Skeletal muscle satellite cell (primary cell): ENCODE measurements at regions not wholly inside any gene's neighbourhood (a gene's known extent, or its start where the extent isn't known, plus 50 kb on each side); places are given as distances from the start of the nearest gene placed in this dataset.

Source experiments
- H3K27me3 ChIP-seq: 2 replicates; pipeline ENCODE4 v1.7.0; 2013; ENCODE audit warnings: low read length; ENCODE audit not compliant: control insufficient read depth, insufficient read depth
- H3K36me3 ChIP-seq: 2 replicates; pipeline ENCODE4 v1.7.0; 2013; ENCODE audit warnings: mild to moderate bottlenecking, control low read depth, low read length; ENCODE audit not compliant: insufficient read depth
- H3K4me1 ChIP-seq: 2 replicates; pipeline ENCODE4 v1.7.0; 2013; ENCODE audit warnings: low read length; ENCODE audit not compliant: control insufficient read depth, insufficient read depth
- H3K4me2 ChIP-seq: 2 replicates; pipeline ENCODE4 v1.7.0; 2013; ENCODE audit warnings: mild to moderate bottlenecking, low read length
- H3K4me3 ChIP-seq: 2 replicates; pipeline ENCODE4 v1.7.0; 2013; ENCODE audit warnings: low read length
- H3K9ac ChIP-seq: 2 replicates; pipeline ENCODE4 v1.7.0; 2013; ENCODE audit warnings: mild to moderate bottlenecking, low read depth, low read length, moderate library complexity
- H3K9me3 ChIP-seq: replicated peaks from 2 replicates; pipeline ENCODE4 v1.7.0; 2013; ENCODE audit warnings: mild to moderate bottlenecking, control low read depth, low read length

DNA sequence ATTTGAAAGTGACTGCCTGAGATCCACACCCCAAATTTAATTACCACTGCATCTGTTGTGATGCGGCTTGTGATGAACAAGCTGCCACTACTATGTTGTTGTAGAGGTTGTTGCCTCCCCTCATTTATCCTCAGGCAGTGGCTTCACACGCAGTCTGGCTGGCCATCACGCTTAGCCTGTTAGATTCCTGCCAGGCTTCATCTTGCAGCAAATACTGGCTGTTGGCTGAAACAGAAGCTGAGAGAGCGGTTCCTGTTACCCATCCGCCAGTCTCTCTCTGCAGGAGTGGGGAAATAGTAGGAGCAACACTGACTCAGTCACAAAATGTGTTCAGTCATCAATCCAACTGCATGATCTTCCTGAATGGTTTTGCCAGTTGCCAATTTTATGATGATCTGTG is 934.4 kb downstream of the FLRT2 start:
- Histone ChIP-seq H3K4me3 (no peak overlapping the region), H3K4me2 (no peak overlapping the region), H3K9ac (no peak overlapping the region), H3K36me3 (no peaks in the 10 kb centered on the region), H3K27me3 (no peaks in the 10 kb centered on the region), H3K9me3 (no peaks in the 10 kb centered on the region), H3K4me1 (no peaks in the 10 kb centered on the region)

DNA sequence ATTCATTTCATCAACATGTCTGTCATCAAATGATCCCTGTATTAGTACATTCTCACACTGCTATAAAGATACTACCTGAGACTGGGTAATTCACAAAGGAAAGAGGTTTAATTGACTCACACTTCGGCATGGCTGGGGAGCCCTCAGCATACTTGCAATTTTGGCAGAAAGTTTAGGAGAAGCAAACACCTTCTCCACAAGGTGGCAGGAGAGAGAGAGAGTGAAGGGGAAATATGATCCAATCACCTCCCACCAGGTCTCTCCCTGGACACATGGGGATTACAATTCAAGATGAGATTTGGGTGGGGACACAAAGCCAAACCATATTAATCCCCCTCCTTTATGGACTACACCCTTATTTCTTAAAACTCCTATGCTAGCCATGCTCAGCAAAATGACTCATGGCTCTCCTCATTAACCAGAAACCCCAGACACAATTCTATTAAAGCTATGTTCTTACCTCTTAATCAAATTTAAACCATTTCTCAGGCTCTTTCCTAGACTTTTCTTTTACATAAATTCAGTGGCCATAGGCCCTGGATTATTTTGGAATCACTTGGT is 932.3 kb downstream of the FLRT2 start:
- H3K9ac ChIP-seq = no peak overlapping the region
- no peak overlapping the region for H3K4me3 ChIP-seq
- no peaks in the 10 kb centered on the region for H3K27me3 ChIP-seq
- H3K4me1 ChIP-seq = no peaks in the 10 kb centered on the region
- no peaks in the 10 kb centered on the region for H3K36me3 ChIP-seq
- no peaks in the 10 kb centered on the region for H3K9me3 ChIP-seq
- H3K4me2 ChIP-seq = no peak overlapping the region

DNA sequence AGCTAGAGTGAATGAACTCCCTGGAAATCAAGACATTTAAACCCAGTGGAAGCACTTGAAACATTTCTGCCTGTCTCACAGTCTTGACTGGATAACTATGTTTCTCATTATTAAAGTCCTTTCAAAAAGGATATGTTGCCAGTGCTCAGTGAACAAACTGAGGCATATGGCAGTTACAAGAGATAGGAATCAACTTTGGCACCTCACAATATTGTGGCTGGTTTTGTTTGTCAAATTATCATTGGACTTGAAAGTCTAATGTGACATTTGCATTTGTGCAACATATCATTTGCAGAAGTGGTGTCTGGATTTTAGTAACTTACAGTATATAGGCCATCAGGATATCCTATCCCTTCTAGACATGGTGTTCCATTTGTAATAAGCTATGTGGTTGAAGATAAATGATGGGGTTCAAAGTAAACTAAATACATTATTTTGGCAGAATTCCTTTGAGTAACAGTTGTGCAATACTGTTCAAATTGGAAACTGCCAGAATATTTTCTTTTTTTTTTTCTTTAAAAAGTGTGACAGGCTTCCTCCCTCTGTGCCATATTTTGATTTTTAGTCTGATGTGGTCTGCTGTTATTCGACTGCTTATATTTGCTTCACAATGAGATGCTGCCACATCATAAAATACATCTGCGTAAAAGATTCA is 927.7 kb downstream of the FLRT2 start:
- H3K4me2 ChIP-seq = no peak overlapping the region
- no peak overlapping the region for H3K9ac ChIP-seq
- H3K27me3 ChIP-seq = no peaks in the 10 kb centered on the region
- H3K36me3 ChIP-seq = no peaks in the 10 kb centered on the region
- no peaks in the 10 kb centered on the region for H3K4me1 ChIP-seq
- no peaks in the 10 kb centered on the region for H3K9me3 ChIP-seq
- H3K4me3 ChIP-seq = no peak overlapping the region

DNA sequence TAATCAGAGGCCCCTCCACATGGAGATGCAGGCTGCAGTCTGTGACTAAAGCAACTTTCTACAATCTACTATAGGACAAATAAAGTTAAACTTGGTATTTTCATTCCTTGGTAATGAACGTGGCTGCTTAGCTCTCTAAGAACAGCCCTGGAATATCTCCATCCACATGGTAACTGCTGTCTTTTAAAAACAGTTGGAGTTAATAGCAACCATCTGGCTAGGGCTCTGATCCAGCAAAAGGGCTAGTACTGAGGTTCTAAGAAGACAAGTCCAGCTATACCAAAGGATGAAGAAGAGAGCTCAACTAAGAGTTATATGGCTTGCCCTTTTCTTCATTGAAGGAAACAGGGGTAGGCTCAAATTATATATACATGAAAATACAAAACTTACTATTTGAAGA is 920.1 kb downstream of the FLRT2 start:
- Histone ChIP-seq H3K27me3 (no peaks in the 10 kb centered on the region), H3K9me3 (peaks cover 5% of the 10 kb centered on the region), H3K9ac (no peak overlapping the region), H3K4me1 (no peaks in the 10 kb centered on the region), H3K4me3 (no peak overlapping the region), H3K36me3 (no peaks in the 10 kb centered on the region), H3K4me2 (no peak overlapping the region)

DNA sequence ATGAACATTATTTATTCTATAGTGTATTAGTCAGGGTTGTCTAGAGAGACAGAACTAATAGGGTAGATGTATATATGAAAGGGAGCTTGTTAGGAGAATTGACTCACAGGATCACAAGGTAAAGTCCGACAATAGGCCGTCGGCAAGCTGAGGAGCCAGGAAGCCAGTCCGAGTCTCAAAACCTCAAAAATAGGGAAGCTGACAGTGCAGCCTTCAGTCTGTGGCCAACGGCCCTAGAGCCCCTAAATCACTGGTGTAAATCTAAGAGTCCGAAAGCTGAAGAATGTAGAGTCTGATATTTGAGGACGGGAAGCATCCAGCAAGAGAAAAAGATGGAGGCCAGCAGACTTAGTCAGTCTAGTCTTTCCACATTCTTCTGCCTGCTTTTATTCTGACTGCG is 912.2 kb downstream of the FLRT2 start:
- H3K4me2 ChIP-seq = no peak overlapping the region
- no peak overlapping the region for H3K4me3 ChIP-seq
- H3K36me3 ChIP-seq = no peaks in the 10 kb centered on the region
- no peaks in the 10 kb centered on the region for H3K27me3 ChIP-seq
- H3K9me3 ChIP-seq = no peaks in the 10 kb centered on the region
- H3K4me1 ChIP-seq = no peaks in the 10 kb centered on the region
- H3K9ac ChIP-seq = no peak overlapping the region

DNA sequence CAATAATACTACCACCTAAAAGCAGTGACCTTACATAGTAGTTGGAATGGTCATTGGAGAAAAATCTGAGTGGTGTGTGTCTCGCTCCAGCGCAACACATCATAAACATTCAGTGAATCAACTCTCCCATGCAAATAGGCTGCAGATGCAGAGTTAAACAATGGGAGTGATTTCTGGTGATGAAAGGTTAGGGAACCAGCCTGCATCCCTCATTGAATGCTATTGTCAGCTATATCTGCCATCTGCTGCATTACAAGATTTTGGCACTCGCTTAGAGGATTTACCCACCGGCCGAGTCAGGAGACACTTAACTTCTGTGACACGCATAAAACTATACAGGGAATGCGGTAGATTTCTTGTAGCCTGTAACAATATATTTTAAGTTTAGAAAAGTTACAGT is 900.9 kb downstream of the FLRT2 start:
- Histone ChIP-seq H3K9ac (no peak overlapping the region), H3K4me3 (no peak overlapping the region), H3K4me2 (no peak overlapping the region), H3K4me1 (no peaks in the 10 kb centered on the region), H3K36me3 (no peaks in the 10 kb centered on the region), H3K9me3 (no peaks in the 10 kb centered on the region), H3K27me3 (no peaks in the 10 kb centered on the region)

DNA sequence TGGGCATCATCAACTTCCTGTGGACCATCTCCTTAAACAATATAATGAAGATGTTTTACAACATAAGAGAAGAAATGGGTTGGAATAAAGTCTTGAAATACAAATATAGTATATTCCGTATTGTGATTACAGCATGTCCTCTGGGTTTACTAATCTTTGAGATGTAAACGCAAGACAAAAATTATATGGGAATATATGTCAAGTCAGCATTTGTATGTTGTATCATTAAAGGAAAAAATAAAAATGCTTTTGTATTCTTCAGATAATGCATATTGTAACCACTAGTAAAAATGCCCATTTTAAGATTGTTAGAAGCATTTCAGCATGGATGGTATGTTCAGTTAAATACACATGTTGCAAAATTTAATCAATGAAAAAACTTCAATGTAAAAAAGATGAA is 893.3 kb downstream of the FLRT2 start:
- no peaks in the 10 kb centered on the region for H3K4me1 ChIP-seq
- H3K9me3 ChIP-seq = peaks cover 2% of the 10 kb centered on the region
- no peak overlapping the region for H3K9ac ChIP-seq
- no peak overlapping the region for H3K4me2 ChIP-seq
- no peak overlapping the region for H3K4me3 ChIP-seq
- H3K36me3 ChIP-seq = no peaks in the 10 kb centered on the region
- H3K27me3 ChIP-seq = no peaks in the 10 kb centered on the region

DNA sequence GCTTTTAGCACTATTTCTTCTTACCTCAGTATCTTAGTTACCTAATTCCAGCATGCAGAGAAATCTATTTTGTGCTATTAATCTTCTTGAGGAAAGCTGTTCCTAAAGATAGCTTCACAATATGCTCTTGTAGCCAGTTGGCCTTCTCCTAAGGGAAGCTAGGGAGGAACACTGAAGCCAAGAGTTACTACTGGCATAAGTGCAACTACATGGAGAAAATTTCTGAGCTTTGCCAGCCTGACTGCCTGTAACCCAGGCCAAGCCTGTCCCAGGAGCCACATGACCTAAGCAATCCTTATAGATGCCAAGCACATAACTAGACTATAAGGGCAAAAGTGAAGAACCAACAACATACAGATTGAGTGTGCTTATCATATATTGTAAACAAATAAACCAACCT is 890.2 kb downstream of the FLRT2 start:
- no peaks in the 10 kb centered on the region for H3K36me3 ChIP-seq
- H3K27me3 ChIP-seq = no peaks in the 10 kb centered on the region
- no peak overlapping the region for H3K9ac ChIP-seq
- no peaks in the 10 kb centered on the region for H3K4me1 ChIP-seq
- H3K9me3 ChIP-seq = peaks cover 2% of the 10 kb centered on the region
- no peak overlapping the region for H3K4me2 ChIP-seq
- H3K4me3 ChIP-seq = no peak overlapping the region

DNA sequence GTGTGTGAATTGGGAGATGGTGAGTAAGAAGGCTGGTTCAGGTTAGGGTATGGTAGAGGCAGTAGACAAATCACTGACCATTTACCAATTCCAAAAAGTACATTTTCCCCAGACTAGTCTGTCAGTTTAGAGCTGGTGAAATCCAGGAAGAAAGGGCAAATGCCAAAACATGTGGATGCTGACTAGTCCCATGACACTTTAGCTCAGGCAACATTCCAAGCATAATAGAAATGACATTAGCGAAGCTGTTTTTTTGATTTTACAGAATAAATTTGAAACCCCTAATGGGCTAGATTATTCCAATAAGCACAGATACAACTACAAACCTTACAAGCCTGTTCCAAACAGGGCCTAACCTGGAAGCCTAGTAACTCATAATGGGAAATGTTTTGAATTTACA is 884.2 kb downstream of the FLRT2 start:
- H3K36me3 ChIP-seq = no peaks in the 10 kb centered on the region
- H3K27me3 ChIP-seq = no peaks in the 10 kb centered on the region

DNA sequence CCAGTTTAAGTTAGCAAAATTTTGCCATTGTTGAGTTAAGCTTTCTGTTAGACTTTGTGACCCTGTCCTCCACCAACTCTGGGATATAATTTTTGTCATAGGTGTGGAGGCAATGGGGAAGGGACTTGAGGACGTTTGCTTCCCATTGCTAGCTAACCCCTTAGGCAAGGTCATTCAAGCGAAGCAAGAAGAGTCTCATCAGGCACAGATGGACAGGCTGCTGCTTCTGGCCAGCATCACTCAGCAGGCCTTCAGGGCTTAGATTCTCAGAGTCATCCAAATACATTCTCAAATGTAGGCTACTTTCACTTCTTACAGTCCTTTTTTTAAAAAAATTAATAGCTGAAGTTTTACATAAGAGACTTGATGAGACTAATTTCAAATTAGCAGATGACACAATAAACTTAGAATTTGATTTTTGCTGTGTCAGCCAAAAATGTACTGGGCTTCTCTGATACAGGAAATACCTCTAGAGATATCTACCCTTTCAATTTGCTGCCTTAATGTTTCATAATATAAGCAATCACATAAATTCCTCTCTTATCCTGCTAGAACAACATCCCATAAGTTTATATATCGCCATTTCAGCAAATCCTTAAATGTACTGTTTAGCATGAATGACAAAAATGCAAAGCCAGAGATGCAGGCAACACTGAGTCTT is 875.2 kb downstream of the FLRT2 start:
- H3K4me2 ChIP-seq = no peak overlapping the region

More for the DNA sequence above, 884.2 kb downstream of the FLRT2 start:
- Histone ChIP-seq H3K4me2 (no peak overlapping the region), H3K4me3 (no peak overlapping the region), H3K4me1 (no peaks in the 10 kb centered on the region), H3K9me3 (no peaks in the 10 kb centered on the region), H3K9ac (no peak overlapping the region)

DNA sequence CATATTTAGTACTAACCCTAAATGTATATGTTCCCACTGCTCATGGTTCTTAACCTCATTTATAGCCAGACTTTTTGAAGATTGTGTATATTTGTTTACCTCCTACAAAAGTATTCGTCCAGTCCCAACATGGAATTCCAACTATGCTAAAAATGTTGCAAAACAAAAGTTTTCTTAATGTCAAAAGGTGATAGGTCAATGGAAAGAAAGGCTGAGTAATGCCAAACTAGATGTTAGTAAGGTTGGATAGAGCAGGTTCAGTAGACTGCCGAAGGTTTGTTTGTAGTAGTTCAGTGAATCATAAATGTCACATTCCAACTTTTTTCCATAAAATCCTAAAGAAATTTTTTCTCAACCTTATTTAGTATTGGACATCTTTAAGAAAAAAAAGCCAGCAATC is 874.5 kb downstream of the FLRT2 start:
- Histone ChIP-seq H3K4me2 (no peak overlapping the region), H3K36me3 (no peaks in the 10 kb centered on the region), H3K9ac (no peak overlapping the region), H3K4me3 (no peak overlapping the region), H3K27me3 (no peaks in the 10 kb centered on the region), H3K4me1 (no peaks in the 10 kb centered on the region), H3K9me3 (peaks cover 5% of the 10 kb centered on the region)

More for the DNA sequence above, 875.2 kb downstream of the FLRT2 start:
- H3K9ac ChIP-seq = no peak overlapping the region
- no peak overlapping the region for H3K4me3 ChIP-seq
- H3K36me3 ChIP-seq = no peaks in the 10 kb centered on the region
- H3K9me3 ChIP-seq = peaks cover 5% of the 10 kb centered on the region
- H3K27me3 ChIP-seq = no peaks in the 10 kb centered on the region
- H3K4me1 ChIP-seq = no peaks in the 10 kb centered on the region

DNA sequence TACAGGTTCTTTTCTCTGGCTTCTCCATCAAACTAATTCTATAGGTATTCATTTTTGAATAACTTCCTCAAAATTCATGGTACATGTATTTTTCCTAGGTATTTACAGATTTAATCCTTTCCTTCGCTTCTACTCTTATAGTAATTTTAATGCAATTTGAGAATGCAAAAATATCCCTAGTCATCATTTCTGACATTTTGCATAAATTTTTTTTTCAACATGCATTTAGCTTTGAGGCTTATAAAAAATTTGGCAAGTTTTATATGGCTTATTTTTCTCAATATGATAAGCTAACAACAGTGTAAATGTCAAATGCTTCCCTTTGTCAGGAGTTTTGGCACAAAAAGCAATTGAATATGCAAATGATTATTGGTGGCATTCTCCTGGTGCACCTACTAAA is 872.6 kb downstream of the FLRT2 start:
- H3K4me1 ChIP-seq = no peaks in the 10 kb centered on the region
- no peak overlapping the region for H3K4me3 ChIP-seq
- no peak overlapping the region for H3K4me2 ChIP-seq
- no peaks in the 10 kb centered on the region for H3K36me3 ChIP-seq
- H3K27me3 ChIP-seq = no peaks in the 10 kb centered on the region
- H3K9me3 ChIP-seq = peaks cover 5% of the 10 kb centered on the region
- no peak overlapping the region for H3K9ac ChIP-seq
